ENCODE measurements at regions not wholly inside any gene's neighbourhood (a gene's known extent, or its start where the extent isn't known, plus 50 kb on each side); places are given as distances from the start of the nearest gene placed in this dataset.

- no peak for DNase-seq
Observed at GRCh38 chr4:11182031-11182430, 246.7 kb downstream of the HS3ST1 start.

DNA sequence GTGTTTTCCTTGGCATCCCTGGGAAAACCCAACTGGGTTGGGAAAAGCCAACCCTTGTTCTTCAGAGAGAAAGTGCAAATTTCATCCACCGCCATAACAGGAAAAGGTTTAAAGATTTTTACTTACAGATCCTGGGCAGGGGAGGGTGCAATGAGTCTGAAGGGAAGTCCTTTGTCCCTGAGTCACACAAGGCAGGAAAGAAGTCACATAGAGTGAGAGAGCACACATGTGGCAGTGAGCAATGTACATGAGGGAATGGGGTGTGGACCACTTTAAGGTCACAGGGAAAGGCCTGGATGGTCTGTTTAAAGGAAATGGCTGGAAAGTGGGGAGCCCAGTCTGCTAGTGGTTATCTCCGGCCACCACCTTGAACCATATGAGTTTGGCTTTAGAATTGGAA, 248.9 kb downstream of the HS3ST1 start:
- DNase-seq, result no peak

DNA sequence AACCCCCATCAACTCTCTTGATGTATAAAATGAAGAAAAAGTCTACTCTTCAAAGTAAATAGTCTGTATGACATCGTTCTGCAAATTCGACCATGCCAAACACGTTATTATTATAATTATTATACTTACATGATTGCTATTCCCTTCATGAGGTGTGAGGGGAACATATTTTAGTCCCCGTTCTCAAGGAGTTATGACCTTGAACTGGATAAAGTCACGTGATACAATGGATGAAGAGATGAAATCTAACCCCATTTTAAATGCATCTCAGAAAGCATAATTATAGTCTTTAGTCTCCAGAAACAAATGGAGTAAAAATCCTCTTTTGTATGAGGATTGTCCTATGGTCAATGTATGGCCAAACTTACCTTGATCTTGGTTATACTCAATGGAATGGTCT, 250.3 kb downstream of the HS3ST1 start:
- DNase-seq, result no peak

GRCh38 chr4:11175374-11175773, 253.3 kb downstream of the HS3ST1 start:
- DNase-seq, result no peak

- no peak for DNase-seq
Observed at GRCh38 chr4:11166606-11167005, 262.1 kb downstream of the HS3ST1 start.

- DNase-seq, result no peak
Observed at GRCh38 chr4:11166034-11166433, 262.7 kb downstream of the HS3ST1 start.

DNA sequence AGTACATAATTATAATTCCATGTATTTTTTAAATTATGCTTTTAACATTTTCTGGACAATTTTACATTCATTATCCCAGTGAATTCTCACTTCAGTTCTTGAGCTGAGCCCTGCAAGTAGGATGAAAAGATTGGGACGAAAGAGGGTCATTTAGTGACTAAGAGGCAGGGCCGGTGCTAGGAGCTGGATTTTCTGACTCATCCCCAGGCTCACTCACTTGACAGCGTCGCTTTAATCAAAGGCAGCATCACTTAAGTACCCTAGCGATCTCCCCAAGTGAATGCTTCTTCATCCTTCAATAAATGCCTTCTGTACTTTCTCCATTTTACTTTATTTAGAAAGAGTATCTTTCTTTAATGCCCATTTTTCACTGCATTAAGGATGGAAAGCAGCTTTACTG, 263.6 kb downstream of the HS3ST1 start:
- no peak for DNase-seq

- no peak for DNase-seq
Observed at GRCh38 chr4:11160288-11160687, 268.4 kb downstream of the HS3ST1 start.

- DNase-seq, result no peak
Observed at GRCh38 chr4:11158971-11159370, 269.7 kb downstream of the HS3ST1 start.

DNA sequence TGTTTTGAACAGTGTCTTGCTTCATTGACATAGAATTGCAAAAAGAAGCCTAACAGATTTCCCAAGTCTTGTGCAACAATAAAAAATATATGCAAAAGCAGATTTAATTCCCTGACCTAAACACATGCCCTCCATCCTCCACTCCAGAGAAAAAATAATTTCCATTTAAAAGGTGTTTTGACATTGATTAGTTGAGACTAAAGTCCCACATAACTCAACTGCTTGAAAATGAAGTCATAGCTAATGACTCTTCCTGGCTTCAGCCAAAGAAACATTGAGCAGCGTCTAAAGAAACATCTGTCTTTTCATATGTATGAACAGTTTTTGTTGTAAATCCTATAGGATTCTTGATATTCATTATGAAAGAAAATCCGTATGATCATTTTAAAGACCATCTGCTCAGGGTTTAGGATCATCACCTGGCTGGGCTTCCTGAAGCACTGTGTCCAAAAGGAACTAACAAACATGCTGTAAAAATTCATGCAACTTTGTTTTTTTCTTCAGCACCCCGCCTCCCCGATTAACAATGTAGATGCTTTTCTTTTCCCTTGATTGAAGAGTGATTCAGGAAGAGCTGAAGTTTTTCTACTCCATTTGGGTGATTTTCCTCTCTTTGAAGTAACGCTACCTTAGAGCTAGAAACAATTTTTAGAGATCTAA, 273.4 kb downstream of the HS3ST1 start:
- DNase-seq, result no peak

DNA sequence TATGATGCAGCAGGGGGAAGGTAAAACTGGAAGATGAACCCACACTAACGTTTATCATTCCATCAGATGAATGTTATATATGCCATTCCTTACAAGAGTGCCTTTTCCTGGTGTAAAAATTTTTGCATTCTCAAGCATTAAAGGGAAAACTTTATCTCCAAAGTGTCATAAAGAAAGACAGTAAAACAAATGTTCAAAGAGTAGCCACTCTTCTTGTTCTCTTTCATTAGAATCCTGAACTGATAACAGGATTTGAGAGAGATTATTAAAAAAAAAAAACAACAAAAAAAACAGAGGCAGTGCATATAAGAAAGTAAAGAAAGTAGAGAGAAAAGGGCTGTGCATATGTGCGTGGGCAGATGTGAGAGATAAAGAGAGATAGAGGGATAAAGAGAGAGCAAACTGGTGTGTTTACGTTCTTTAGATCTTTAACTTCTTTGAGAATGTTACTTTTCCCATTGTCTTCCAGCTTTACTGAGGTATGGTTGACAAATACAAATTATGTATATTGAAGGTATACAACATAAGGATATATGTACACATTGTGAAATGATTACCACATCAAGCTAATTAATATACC, 275.4 kb downstream of the HS3ST1 start:
- DNase-seq, result no peak

GRCh38 chr4:11152684-11153083, 276.0 kb downstream of the HS3ST1 start:
- no peak for DNase-seq

- DNase-seq, result no peak
Observed at GRCh38 chr4:11151500-11151899, 277.2 kb downstream of the HS3ST1 start.

DNA sequence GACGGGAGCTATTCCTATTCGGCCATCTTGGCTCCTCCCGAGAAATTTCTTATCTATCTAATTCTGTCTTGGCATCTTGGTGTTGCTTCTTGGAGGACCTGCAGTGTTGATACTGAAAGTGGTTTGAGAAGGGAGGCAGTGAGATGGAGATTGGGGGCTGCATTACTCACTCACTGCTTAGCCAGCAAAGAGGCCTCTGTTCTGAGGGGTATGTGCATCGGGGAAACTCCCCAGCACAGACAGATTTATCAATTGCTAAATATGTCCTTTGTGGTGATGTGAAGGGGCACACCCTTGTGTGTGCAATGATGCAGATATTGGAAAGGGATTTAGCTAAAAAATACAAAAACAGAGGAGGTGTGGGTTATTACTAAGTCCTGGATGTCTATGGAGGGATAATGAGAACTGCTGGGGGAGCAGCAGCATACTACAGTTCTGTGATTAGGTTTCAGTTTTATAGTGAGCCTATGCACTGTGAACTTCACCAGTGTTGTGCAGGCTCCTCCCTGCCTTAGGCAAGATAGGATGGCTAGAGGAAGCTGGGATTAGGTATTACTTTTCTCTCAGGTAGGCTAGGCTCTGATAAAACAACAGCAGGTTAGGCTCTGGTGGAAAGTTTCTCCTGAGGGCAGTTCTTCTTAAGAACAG, 279.0 kb downstream of the HS3ST1 start:
- DNase-seq, result no peak

DNA sequence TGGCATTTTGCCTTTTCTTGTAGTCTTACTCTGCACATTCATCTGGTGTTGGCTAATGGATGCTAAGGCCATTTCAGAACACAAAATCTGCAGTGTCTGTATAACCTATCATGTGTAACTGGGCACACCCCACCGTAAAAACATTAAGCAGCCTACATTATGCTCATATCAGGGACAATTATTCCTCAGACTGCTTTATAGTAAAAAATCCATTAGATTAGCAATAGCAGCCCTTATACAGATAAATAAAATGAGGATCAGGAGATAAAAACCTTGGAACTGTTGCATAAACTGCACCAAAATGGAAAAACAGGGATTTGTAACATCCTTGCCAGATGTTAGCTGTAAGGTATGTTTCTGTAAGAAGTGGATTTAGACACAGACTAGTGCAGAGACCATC, 288.8 kb downstream of the HS3ST1 start:
- DNase-seq, result no peak

GRCh38 chr4:11138964-11139363, 289.7 kb downstream of the HS3ST1 start:
- DNase-seq, result no peak

DNA sequence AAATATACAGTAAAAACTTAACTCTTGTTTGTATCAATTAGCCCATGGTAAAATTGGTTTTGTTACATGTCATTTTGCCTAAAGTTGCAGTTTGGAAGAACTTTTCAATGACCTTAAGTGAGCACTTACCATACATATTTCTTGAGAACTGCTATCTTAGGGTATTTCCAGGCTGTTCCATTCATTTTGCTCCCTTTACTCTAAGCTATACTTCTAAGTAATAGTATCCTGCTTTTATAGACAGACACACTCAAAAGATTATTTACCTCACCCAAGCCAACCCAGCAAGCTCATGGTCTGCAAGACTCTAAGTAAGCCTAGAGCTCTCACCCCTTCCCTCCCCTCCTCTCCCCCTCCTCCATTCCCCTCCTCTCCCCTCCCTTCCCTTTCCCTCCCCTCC, 294.0 kb downstream of the HS3ST1 start:
- DNase-seq, result no peak

- no peak for DNase-seq
Observed at GRCh38 chr4:11133868-11134267, 294.8 kb downstream of the HS3ST1 start.

GRCh38 chr4:11132478-11132877, 296.2 kb downstream of the HS3ST1 start:
- no peak for DNase-seq

DNA sequence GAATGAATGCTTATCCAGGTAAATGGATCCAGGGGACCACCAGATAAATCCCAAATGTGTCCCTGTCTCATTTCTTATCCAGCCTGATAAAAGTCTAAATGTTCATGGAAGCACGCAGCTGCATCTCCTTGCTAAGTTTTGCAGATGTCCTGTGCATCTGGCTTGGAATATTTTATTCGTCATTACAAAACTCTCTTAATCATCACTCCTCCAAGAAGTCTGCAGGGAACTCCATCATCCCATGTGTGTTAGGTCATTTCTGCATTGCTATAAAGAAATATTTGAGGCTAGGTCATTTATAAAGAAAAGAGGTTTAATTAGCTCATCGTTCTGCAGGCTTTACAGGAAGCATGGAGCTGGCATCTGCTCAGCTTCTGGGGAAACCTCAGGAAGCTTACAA, 297.2 kb downstream of the HS3ST1 start:
- no peak for DNase-seq

DNA sequence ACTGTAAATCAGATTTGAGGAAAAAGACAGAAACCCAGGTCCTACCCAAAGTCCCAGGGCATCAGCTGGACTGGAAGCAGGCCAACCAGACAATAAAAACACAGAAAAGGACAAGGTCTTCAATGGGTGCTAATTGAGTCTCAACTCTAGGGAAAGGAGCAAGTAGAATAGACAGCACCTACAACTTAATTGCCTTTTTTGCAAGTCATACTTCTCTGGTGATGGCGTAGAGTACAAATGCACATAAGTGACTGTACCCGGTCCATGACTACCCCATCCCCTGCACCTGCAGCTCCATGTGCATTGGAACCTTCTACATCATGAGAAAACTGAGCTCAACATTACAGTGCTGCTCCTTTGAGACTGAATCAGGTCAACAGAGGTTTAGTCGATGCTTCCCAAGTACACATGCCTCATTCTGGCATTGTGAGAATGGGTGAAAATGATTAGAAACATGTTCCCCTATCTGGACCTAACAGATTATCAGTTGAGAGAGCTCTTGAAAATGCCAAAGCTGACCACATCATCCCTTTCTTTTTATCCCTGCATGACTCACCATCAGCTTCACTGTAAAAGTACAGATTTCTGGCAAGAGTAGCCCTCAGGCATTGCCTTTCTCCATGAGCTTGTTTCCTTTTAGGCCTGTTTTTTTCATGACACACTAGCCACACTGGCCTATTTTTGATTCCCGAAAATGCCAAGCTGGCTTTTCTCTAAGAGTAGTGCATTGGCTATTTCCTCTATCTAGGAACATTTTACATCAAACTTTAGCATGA, 298.3 kb downstream of the HS3ST1 start:
- no peak for DNase-seq

- DNase-seq, result no peak
Observed at GRCh38 chr4:11120435-11120834, 308.3 kb downstream of the HS3ST1 start.

DNA sequence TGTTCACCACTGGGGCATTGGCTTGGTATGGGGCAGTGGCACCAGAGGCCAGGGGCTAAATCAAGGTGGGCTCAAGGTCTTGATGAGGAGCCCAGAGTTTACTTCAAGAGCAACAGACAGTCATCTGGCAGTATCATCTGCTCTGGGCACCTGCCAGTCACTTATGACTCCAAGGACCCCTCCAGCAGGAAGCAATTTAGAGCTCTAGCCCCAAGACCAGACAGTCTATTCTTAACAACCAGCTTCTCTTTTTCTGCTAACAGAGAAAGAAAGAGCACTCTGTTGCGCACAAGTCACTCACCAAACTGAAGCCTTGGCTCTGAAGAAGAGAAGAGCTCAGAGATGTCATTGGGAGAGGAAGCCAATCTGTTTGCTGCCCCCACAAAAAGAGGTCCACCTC, 309.2 kb downstream of the HS3ST1 start:
- no peak for DNase-seq

- no peak for DNase-seq
Observed at GRCh38 chr4:11118513-11118912, 310.2 kb downstream of the HS3ST1 start.

Data from stimulated activated CD4-positive, alpha-beta T cell treated with anti-CD3 and anti-CD28 coated beads, Interleukin-15, amount 100 ng/mL, for 24 hours (primary cell).